Thymus (tissue), 11 donors: ENCODE measurements at regions not wholly inside any gene's neighbourhood (a gene's known extent, or its start where the extent isn't known, plus 50 kb on each side); places are given as distances from the start of the nearest gene placed in this dataset.

Experiments
- DNase-seq, 9 donors: peaks; one replicate each; pipeline ENCODE4 v3.0.0-alpha.2; 2013; ENCODE audit warnings: low spot score in 9 of 9, low read depth in 6 of 9, missing footprints in 1 of 9
- H3K27ac ChIP-seq, 2 donors: one replicate each; pipeline ENCODE4 v1.5.1; 2013; ENCODE audit warnings: control low read depth in 1 of 2, low read depth in 1 of 2, low read length in 1 of 2, mild to moderate bottlenecking in 1 of 2, moderate library complexity in 1 of 2
- H3K27me3 ChIP-seq, 2 donors: one replicate each; pipeline ENCODE4 v1.5.1; 2013; ENCODE audit warnings: low read length in 1 of 2; ENCODE audit not compliant: control insufficient read depth in 2 of 2, insufficient read depth in 1 of 2
- H3K36me3 ChIP-seq, 2 donors: one replicate each; pipeline ENCODE4 v1.5.1; 2013; ENCODE audit warnings: low read length in 1 of 2, mild to moderate bottlenecking in 1 of 2, moderate library complexity in 1 of 2; ENCODE audit not compliant: control insufficient read depth in 2 of 2, insufficient read depth in 2 of 2
- H3K4me1 ChIP-seq, 2 donors: one replicate each; pipeline ENCODE4 v1.5.1; 2013; ENCODE audit warnings: low read length in 2 of 2; ENCODE audit not compliant: control insufficient read depth in 2 of 2, insufficient read depth in 2 of 2
- H3K4me3 ChIP-seq, 2 donors: one replicate each; pipeline ENCODE4 v1.5.1; 2013; ENCODE audit warnings: low read length in 2 of 2, control low read depth in 1 of 2, mild to moderate bottlenecking in 1 of 2
- H3K9me3 ChIP-seq, 2 donors: one replicate each; pipeline ENCODE4 v1.5.1; 2013; ENCODE audit warnings: low read length in 1 of 2, mild to moderate bottlenecking in 1 of 2; ENCODE audit not compliant: control insufficient read depth in 2 of 2, insufficient read depth in 1 of 2
- WGBS: extraction: QIAGEN DNeasy Blood & Tissue Kit; methylation state at CpG from one replicate; pipeline ENCODE4 v1.1.7; 2013; 5-methylcytosine and 5-hydroxymethylcytosine counted together
- donor health status: healthy.

GRCh38 chr3:88957711-88958439 lies 149.5 kb upstream of the EPHA3 start:
- no peak overlapping the region for H3K27ac ChIP-seq
- no peaks in the 10 kb centered on the region for H3K27me3 ChIP-seq
- no peak for DNase-seq
- 28% methylated on average over 1 of the region's 1 CpG for WGBS
- H3K36me3 ChIP-seq = no peaks in the 10 kb centered on the region
- no peak overlapping the region for H3K4me3 ChIP-seq
- H3K9me3 ChIP-seq = no peaks in the 10 kb centered on the region
- H3K4me1 ChIP-seq = no peaks in the 10 kb centered on the region

- Histone ChIP-seq H3K4me1 (no peaks in the 10 kb centered on the region), H3K36me3 (no peaks in the 10 kb centered on the region), H3K27ac (no peak overlapping the region), H3K4me3 (no peak overlapping the region), H3K27me3 (no peaks in the 10 kb centered on the region), H3K9me3 (no peaks in the 10 kb centered on the region)
- DNase-seq = no peak
- WGBS = 94% methylated on average over 3 of the region's 3 CpGs
Measured at GRCh38 chr3:88960019-88960418, 147.4 kb upstream of the EPHA3 start.

- Histone ChIP-seq H3K9me3 (no peaks in the 10 kb centered on the region), H3K27ac (no peak overlapping the region), H3K27me3 (no peaks in the 10 kb centered on the region), H3K4me1 (no peaks in the 10 kb centered on the region), H3K4me3 (no peak overlapping the region), H3K36me3 (no peaks in the 10 kb centered on the region)
- no peak for DNase-seq
Measured at GRCh38 chr3:88963003-88963402, 144.4 kb upstream of the EPHA3 start.

GRCh38 chr3:88979760-88980159 lies 127.7 kb upstream of the EPHA3 start:
- DNase-seq = no peak
- Histone ChIP-seq H3K4me3 (no peak overlapping the region), H3K27ac (no peak overlapping the region), H3K36me3 (no peaks in the 10 kb centered on the region), H3K9me3 (peaks cover 0 to 2% of the 10 kb centered on the region in 2 donors), H3K27me3 (no peaks in the 10 kb centered on the region), H3K4me1 (no peaks in the 10 kb centered on the region)
- WGBS = 94% methylated on average over 3 of the region's 3 CpGs

GRCh38 chr3:88983458-88983857 lies 124.0 kb upstream of the EPHA3 start:
- DNase-seq = no peak
- no peak overlapping the region for H3K27ac ChIP-seq
- no peaks in the 10 kb centered on the region for H3K9me3 ChIP-seq
- H3K4me1 ChIP-seq = no peaks in the 10 kb centered on the region
- H3K27me3 ChIP-seq = no peaks in the 10 kb centered on the region
- H3K36me3 ChIP-seq = no peaks in the 10 kb centered on the region
- WGBS = 100% methylated on average over 1 of the region's 1 CpG
- no peak overlapping the region for H3K4me3 ChIP-seq

GRCh38 chr3:88984256-88984655 lies 123.2 kb upstream of the EPHA3 start:
- no peaks in the 10 kb centered on the region for H3K36me3 ChIP-seq
- no peaks in the 10 kb centered on the region for H3K27me3 ChIP-seq
- no peak overlapping the region for H3K27ac ChIP-seq
- DNase-seq = no peak
- H3K4me3 ChIP-seq = no peak overlapping the region
- peaks cover 0 to 3% of the 10 kb centered on the region in 2 donors for H3K9me3 ChIP-seq
- H3K4me1 ChIP-seq = no peaks in the 10 kb centered on the region
- WGBS = 93% methylated on average over 2 of the region's 2 CpGs

- Histone ChIP-seq H3K4me3 (no peak overlapping the region), H3K9me3 (peaks cover 0 to 6% of the 10 kb centered on the region in 2 donors), H3K4me1 (no peaks in the 10 kb centered on the region), H3K36me3 (no peaks in the 10 kb centered on the region), H3K27me3 (no peaks in the 10 kb centered on the region), H3K27ac (no peak overlapping the region)
- no peak for DNase-seq
- WGBS = 87% methylated on average over 2 of the region's 2 CpGs
Measured at GRCh38 chr3:88984832-88985231, 122.6 kb upstream of the EPHA3 start.

- Histone ChIP-seq H3K36me3 (no peaks in the 10 kb centered on the region), H3K9me3 (peaks cover 0 to 6% of the 10 kb centered on the region in 2 donors), H3K27me3 (no peaks in the 10 kb centered on the region), H3K4me1 (no peaks in the 10 kb centered on the region), H3K4me3 (no peak overlapping the region), H3K27ac (no peak overlapping the region)
- 95% methylated on average over 1 of the region's 1 CpG for WGBS
- DNase-seq = no peak
Measured at GRCh38 chr3:88985491-88985890, 121.9 kb upstream of the EPHA3 start.

- H3K4me3 ChIP-seq = no peak overlapping the region
- no peaks in the 10 kb centered on the region for H3K4me1 ChIP-seq
- WGBS = 86% methylated on average over 2 of the region's 2 CpGs
- H3K27ac ChIP-seq = no peak overlapping the region
- no peaks in the 10 kb centered on the region for H3K36me3 ChIP-seq
- H3K9me3 ChIP-seq = peaks cover 0 to 6% of the 10 kb centered on the region in 2 donors
- DNase-seq = no peak
- no peaks in the 10 kb centered on the region for H3K27me3 ChIP-seq
Measured at GRCh38 chr3:88986834-88987233, 120.6 kb upstream of the EPHA3 start.
